SK-N-SH (cell line): ENCODE measurements at regions not wholly inside any gene's neighbourhood (a gene's known extent, or its start where the extent isn't known, plus 50 kb on each side); places are given as distances from the start of the nearest gene placed in this dataset.

Source experiments
- GATA2 ChIP-seq: sonication (generic); formaldehyde crosslinking; IDR thresholded peaks from 2 replicates; pipeline ENCODE4 v1.5.0; 2020; ENCODE audit warnings: mild to moderate bottlenecking, missing genetic modification reagents
- NRF1 ChIP-seq: IDR thresholded peaks from 2 replicates; pipeline ENCODE4 v1.6.1; 2012; ENCODE audit warnings: low read depth, mild to moderate bottlenecking, low read length
- POLR2AphosphoS5 ChIP-seq: IDR thresholded peaks from 2 replicates; pipeline ENCODE4 v1.6.1; 2012; ENCODE audit warnings: low read depth, low read length

- no peak for TF ChIP-seq GATA2
- no peak for TF ChIP-seq POLR2AphosphoS5
- TF ChIP-seq NRF1 = no peak
Observed at GRCh38 chr6:71171497-71172070, 117.0 kb upstream of the OGFRL1 start.
